IMR-90 (cell line): ENCODE measurements at regions not wholly inside any gene's neighbourhood (a gene's known extent, or its start where the extent isn't known, plus 50 kb on each side); places are given as distances from the start of the nearest gene placed in this dataset.

Experiments
- ATAC-seq: fragments of 200-7000 bp; cut with Tn5 transposase; 2 replicates; pipeline ENCODE4 v1.9.1; 2020; ENCODE audit warnings: low read depth, mild to moderate bottlenecking, moderate library complexity
- BruUV-seq: library from RNA; stranded (reverse); fragments of 400-500 nt; replicated peaks from 2 replicates; lab custom pipeline; 2021; lab: Mats Ljungman, UMichigan
- CTCF ChIA-PET: fragments of 300-600 bp; formaldehyde crosslinking; extraction: SDS; loops from one replicate; lab custom pipeline; 2021; ENCODE audit warnings: antibody characterized with exemption; lab: Yijun Ruan, JAX
- POLR2A ChIA-PET: fragments of 300-600 bp; sonication (Branson Sonifier 250); formaldehyde crosslinking; loops from one replicate; lab custom pipeline; 2022; ENCODE audit warnings: antibody characterized with exemption; ENCODE audit not compliant: unreplicated experiment; lab: Charles Lee
- DNase-seq: peaks from one replicate; pipeline ENCODE4 v3.0.0; 2013
- H2AFZ ChIP-seq: replicated peaks from 2 replicates; pipeline ENCODE3; 2013; ENCODE audit warnings: low read length, mild to moderate bottlenecking; ENCODE audit not compliant: poor library complexity
- H2AK5ac ChIP-seq: 2 replicates; pipeline ENCODE4 v1.6.1; 2013; ENCODE audit warnings: low read depth, low read length, inconsistent platforms
- H2AK9ac ChIP-seq: replicated peaks from 2 replicates; pipeline ENCODE3; 2013; ENCODE audit warnings: mild to moderate bottlenecking, low read depth, low read length, moderate library complexity; ENCODE audit not compliant: poor library complexity
- H2BK120ac ChIP-seq: 2 replicates; pipeline ENCODE4 v1.6.1; 2013; ENCODE audit warnings: low read depth, low read length, inconsistent platforms
- H2BK15ac ChIP-seq: 3 replicates; pipeline ENCODE4 v1.6.1; 2013; ENCODE audit warnings: low read depth, low read length, inconsistent platforms
- H2BK20ac ChIP-seq: 2 replicates; pipeline ENCODE4 v1.6.1; 2013; ENCODE audit warnings: low read depth, mild to moderate bottlenecking, inconsistent platforms, low read length, moderate library complexity
- H2BK5ac ChIP-seq: 2 replicates; pipeline ENCODE4 v1.6.1; 2013; ENCODE audit warnings: mild to moderate bottlenecking, low read depth, low read length, inconsistent platforms; ENCODE audit not compliant: poor library complexity, severe bottlenecking
- H3K14ac ChIP-seq: replicated peaks from 2 replicates; pipeline ENCODE4 v1.6.1; 2013; ENCODE audit warnings: low read depth, low read length, inconsistent platforms
- H3K18ac ChIP-seq: 2 replicates; pipeline ENCODE4 v1.6.1; 2013; ENCODE audit warnings: low read depth, low read length, control low read depth
- H3K23ac ChIP-seq: 2 replicates; pipeline ENCODE4 v1.6.1; 2013; ENCODE audit warnings: low read depth, low read length, inconsistent platforms
- H3K27ac ChIP-seq: 2 replicates; pipeline ENCODE4 v1.5.1; 2013; ENCODE audit warnings: mild to moderate bottlenecking, control low read depth, low read length; ENCODE audit not compliant: insufficient read depth
- H3K27me3 ChIP-seq: 2 replicates; pipeline ENCODE4 v1.6.1; 2013; ENCODE audit warnings: low read length; ENCODE audit not compliant: control insufficient read depth, insufficient read depth
- H3K36me3 ChIP-seq: 2 replicates; pipeline ENCODE4 v1.6.1; 2013; ENCODE audit warnings: low read length, mixed read lengths; ENCODE audit not compliant: control insufficient read depth, insufficient read depth
- H3K4ac ChIP-seq: 2 replicates; pipeline ENCODE4 v1.6.1; 2013; ENCODE audit warnings: low read depth, low read length, inconsistent platforms
- H3K4me1 ChIP-seq: 2 replicates; pipeline ENCODE4 v1.6.1; 2013; ENCODE audit warnings: low read length, mixed read lengths; ENCODE audit not compliant: control insufficient read depth, insufficient read depth
- H3K4me2 ChIP-seq: 2 replicates; pipeline ENCODE4 v1.6.1; 2013; ENCODE audit warnings: low read depth, mild to moderate bottlenecking, control low read depth, low read length, moderate library complexity
- H3K4me3 ChIP-seq: 2 replicates; pipeline ENCODE4 v1.5.1; 2013; ENCODE audit warnings: low read depth, mild to moderate bottlenecking, control low read depth, low read length, moderate library complexity; ENCODE audit not compliant: insufficient read depth
- H3K56ac ChIP-seq: 2 replicates; pipeline ENCODE4 v1.6.1; 2013; ENCODE audit warnings: low read length, inconsistent platforms; ENCODE audit not compliant: insufficient read depth; ENCODE audit errors: extremely low read depth
- H3K79me1 ChIP-seq, 2 experiments: 2 replicates each; pipeline ENCODE4 v1.6.1; 2013; ENCODE audit warnings: low read length in 2 of 2, inconsistent platforms in 1 of 2, low read depth in 1 of 2
- H3K9ac ChIP-seq: 2 replicates; pipeline ENCODE4 v1.6.1; 2013; ENCODE audit warnings: low read depth, low read length, control low read depth
- H3K9me1 ChIP-seq: 2 replicates; pipeline ENCODE4 v1.6.1; 2013; ENCODE audit warnings: low read length, inconsistent platforms; ENCODE audit not compliant: insufficient read depth
- H3K9me3 ChIP-seq: 2 replicates; pipeline ENCODE4 v1.6.1; 2013; ENCODE audit warnings: low read length; ENCODE audit not compliant: control insufficient read depth, insufficient read depth
- H4K20me1 ChIP-seq: 2 replicates; pipeline ENCODE4 v1.6.1; 2013; ENCODE audit warnings: low read length, inconsistent platforms; ENCODE audit not compliant: insufficient read depth
- H4K5ac ChIP-seq: 2 replicates; pipeline ENCODE4 v1.6.1; 2013; ENCODE audit warnings: mild to moderate bottlenecking, low read depth, low read length, control low read depth
- H4K8ac ChIP-seq, 2 experiments: 2 replicates each; pipeline ENCODE4 v1.6.1; 2013; ENCODE audit warnings: low read depth in 2 of 2, low read length in 2 of 2, control low read depth in 1 of 2, inconsistent platforms in 1 of 2
- H4K91ac ChIP-seq: 2 replicates; pipeline ENCODE4 v1.6.1; 2013; ENCODE audit warnings: low read depth, low read length, inconsistent platforms; ENCODE audit not compliant: insufficient read depth
- BHLHE40 ChIP-seq: fragments of 150-350 bp; IDR thresholded peaks from 2 replicates; pipeline ENCODE4 v1.6.1; 2016; ENCODE audit warnings: mild to moderate bottlenecking, low read depth, low read length
- CHD1 ChIP-seq: IDR thresholded peaks from 2 replicates; pipeline ENCODE4 v1.6.1; 2012; ENCODE audit warnings: low read depth, low read length, improper control_type of control experiment
- ELK1 ChIP-seq: fragments of 150-350 bp; IDR thresholded peaks from 2 replicates; pipeline ENCODE4 v1.6.1; 2016; ENCODE audit warnings: low read depth, mild to moderate bottlenecking, low read length, moderate library complexity, borderline replicate concordance
- NFE2L2 ChIP-seq: fragments of 150-350 bp; IDR thresholded peaks from 2 replicates; pipeline ENCODE4 v1.6.1; 2016; ENCODE audit warnings: low read depth, mild to moderate bottlenecking, low read length
- POLR2A ChIP-seq: IDR thresholded peaks from 2 replicates; pipeline ENCODE4 v1.6.1; 2012; ENCODE audit warnings: mild to moderate bottlenecking, low read depth, low read length
- RAD21 ChIP-seq: IDR thresholded peaks from 2 replicates; pipeline ENCODE4 v1.6.1; 2012; ENCODE audit warnings: low read length, improper control_type of control experiment
- RCOR1 ChIP-seq: IDR thresholded peaks from 2 replicates; pipeline ENCODE4 v1.6.1; 2012; ENCODE audit warnings: mild to moderate bottlenecking, low read length, improper control_type of control experiment; ENCODE audit not compliant: insufficient replicate concordance
- RFX5 ChIP-seq: IDR thresholded peaks from 2 replicates; pipeline ENCODE4 v1.8.0; 2012; ENCODE audit warnings: low read depth, mild to moderate bottlenecking, low read length, moderate library complexity
- WGBS, 2 experiments: methylation state at CpG; one replicate each; pipeline versions ENCODE4 v1.1.5 to v1.1.7; 2013; ENCODE audit warnings: missing lambda C conversion rate in 2 of 2; ENCODE audit not compliant: insufficient read length in 1 of 2; ENCODE audit errors: extremely low coverage in 2 of 2; 5-methylcytosine and 5-hydroxymethylcytosine counted together
- dilution Hi-C: fragments of 300-500 bp; cut with HindIII; formaldehyde crosslinking; loops from one replicate; pipeline ENCODE4 v1.14.3; 2018; ENCODE audit warnings: low sequenced_read_pairs; ENCODE audit not compliant: unreplicated experiment
- in situ Hi-C: fragments of 300-500 bp; cut with MboI; formaldehyde crosslinking; loops from 3 replicates; pipeline ENCODE4 v1.14.3; 2019; ENCODE audit warnings: low sequenced_read_pairs, inconsistent platforms, mixed read lengths
- intact Hi-C: fragments of 100-400 bp; cut with micrococcal nuclease; formaldehyde crosslinking; loops from 2 replicates; pipeline ENCODE4 v1.10.0; 2022
- TF ChIP-seq, protein P1 (sequence below): fragments of 150-350 bp; IDR thresholded peaks from 2 replicates; pipeline ENCODE4 v1.6.1; 2017; ENCODE audit warnings: mild to moderate bottlenecking, antibody characterized with exemption, low read length, low read depth

- no peak overlapping the region for H2BK15ac ChIP-seq
- WGBS, 2 experiments: no CpG with 5 or more reads among the region's 4 CpGs
- no peak overlapping the region for H3K18ac ChIP-seq
- H3K4me2 ChIP-seq: no peak overlapping the region
- H3K9me3 ChIP-seq: peaks cover 2% of the 10 kb centered on the region; the same call in 1 of the 2 replicates
- H3K79me1 ChIP-seq: no peaks in the 10 kb centered on the region
- no peak for DNase-seq
- ChIA-PET POLR2A (no interaction called here), CTCF (no interaction called here)
- H3K4me3 ChIP-seq: no peak overlapping the region
- no peak overlapping the region for H4K5ac ChIP-seq
- in situ Hi-C loops (no loop called here), dilution Hi-C loops (no loop called here), intact Hi-C loops (no loop called here)
- H3K9me1 ChIP-seq: no peaks in the 10 kb centered on the region
- H2AK5ac ChIP-seq: no peak overlapping the region
- H2AFZ ChIP-seq: no peak overlapping the region
- H4K8ac ChIP-seq: no peak overlapping the region
- H3K4me1 ChIP-seq: no peaks in the 10 kb centered on the region
- H2BK20ac ChIP-seq: no peak overlapping the region
- H3K23ac ChIP-seq: no peak overlapping the region
- no peaks in the 10 kb centered on the region for H4K20me1 ChIP-seq
- no peak overlapping the region for H2BK5ac ChIP-seq
- H2BK120ac ChIP-seq: no peak overlapping the region
- no peak for ATAC-seq
- no peak overlapping the region for H3K56ac ChIP-seq
- no peak overlapping the region for H4K91ac ChIP-seq
- H3K27me3 ChIP-seq: no peaks in the 10 kb centered on the region
- no TSS peak for BruUV-seq
- H3K4ac ChIP-seq: no peak overlapping the region
- TF ChIP-seq POLR2A (no peak), RAD21 (no peak), CHD1 (no peak), BHLHE40 (no peak), NFE2L2 (no peak), RFX5 (no peak), ELK1 (no peak), RCOR1 (no peak)
- TF ChIP-seq, protein P1, sequence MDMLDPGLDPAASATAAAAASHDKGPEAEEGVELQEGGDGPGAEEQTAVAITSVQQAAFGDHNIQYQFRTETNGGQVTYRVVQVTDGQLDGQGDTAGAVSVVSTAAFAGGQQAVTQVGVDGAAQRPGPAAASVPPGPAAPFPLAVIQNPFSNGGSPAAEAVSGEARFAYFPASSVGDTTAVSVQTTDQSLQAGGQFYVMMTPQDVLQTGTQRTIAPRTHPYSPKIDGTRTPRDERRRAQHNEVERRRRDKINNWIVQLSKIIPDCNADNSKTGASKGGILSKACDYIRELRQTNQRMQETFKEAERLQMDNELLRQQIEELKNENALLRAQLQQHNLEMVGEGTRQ: no peak
- no peak overlapping the region for H3K14ac ChIP-seq
- no peak overlapping the region for H3K27ac ChIP-seq
- no peaks in the 10 kb centered on the region for H3K36me3 ChIP-seq
- H3K9ac ChIP-seq: no peak overlapping the region
- no peak overlapping the region for H2AK9ac ChIP-seq
These were observed 299.9 kb downstream of the PPP4R3C start for GRCh38 chrX:27163236-27163635.
